Right lobe of liver (tissue), 6 donors: ENCODE measurements at regions not wholly inside any gene's neighbourhood (a gene's known extent, or its start where the extent isn't known, plus 50 kb on each side); places are given as distances from the start of the nearest gene placed in this dataset.
A peak's percentile ranks its signal among the peaks of the same experiment; 100 is the strongest.

Experiments
- ATAC-seq, 4 donors: fragments of 200-7000 bp; cut with Tn5 transposase; one replicate each; pipeline ENCODE4 v1.9.1; 2020; ENCODE audit warnings: mild to moderate bottlenecking in 4 of 4, moderate library complexity in 4 of 4
- DNase-seq, 3 donors: peaks; one replicate each; pipeline ENCODE4 v3.0.0-alpha.2; 2020
- H3K27ac ChIP-seq, 3 donors: fragments of 200-600 bp; one replicate each; pipeline ENCODE4 v1.8.0; 2022
- H3K27me3 ChIP-seq, 2 donors: fragments of 200-600 bp; one replicate each; pipeline ENCODE4 v1.8.0; 2022
- H3K36me3 ChIP-seq, 4 donors: fragments of 200-600 bp; sonication (generic) in 1 of 4; one replicate each; pipeline versions ENCODE4 v1.5.1 to v1.8.0; 2017 to 2022; ENCODE audit warnings: control low read depth in 1 of 4
- H3K4me1 ChIP-seq, 4 donors: fragments of 200-600 bp; sonication (generic) in 1 of 4; one replicate each; pipeline versions ENCODE4 v1.5.1 to v1.8.0; 2017 to 2022; ENCODE audit warnings: control low read depth in 1 of 4
- H3K4me3 ChIP-seq, 3 donors: fragments of 200-600 bp; one replicate each; pipeline ENCODE4 v1.8.0; 2022
- H3K9me3 ChIP-seq, 4 donors: fragments of 200-600 bp; sonication (generic) in 1 of 4; one replicate each; pipeline versions ENCODE4 v1.5.1 to v1.8.0; 2017 to 2022; ENCODE audit warnings: control low read depth in 1 of 4
- POLR2A ChIP-seq: fragments of 450-650 bp; IDR thresholded peaks from one replicate; pipeline ENCODE4 v1.6.1; 2017; ENCODE audit warnings: antibody characterized with exemption, mild to moderate bottlenecking
- WGBS: methylation state at CpG from one replicate; pipeline ENCODE4 v1.1.6; 2018; ENCODE audit warnings: low coverage, low lambda C conversion rate; ENCODE audit not compliant: insufficient coverage; ENCODE audit errors: missing lambda C conversion rate; 5-methylcytosine and 5-hydroxymethylcytosine counted together
- intact Hi-C, 2 donors: fragments of 100-400 bp; cut with DNase I; formaldehyde crosslinking; loops; one replicate each; pipeline versions ENCODE4 v1.11.2 to v1.14.1; 2022
- TF ChIP-seq, protein P1 (sequence below), 4 donors: fragments of 200-600 bp in 3 of 4; fragments of 450-650 bp in 1 of 4; IDR thresholded peaks; one replicate each; pipeline versions ENCODE4 v1.5.1 to v1.8.0; 2016 to 2022; ENCODE audit warnings: antibody characterized with exemption in 4 of 4, mild to moderate bottlenecking in 2 of 4
- donor health status: DM: no; HTN: yes; CAD: no.
- donor health status: DM: no; HTN: no; CAD: no.
- donor health status: DM: no; HTN: no; CAD: no.
- donor health status: DM: no; HTN: yes; CAD: no.
- donor health status: DM: no; HTN: yes; CAD: no.

DNA sequence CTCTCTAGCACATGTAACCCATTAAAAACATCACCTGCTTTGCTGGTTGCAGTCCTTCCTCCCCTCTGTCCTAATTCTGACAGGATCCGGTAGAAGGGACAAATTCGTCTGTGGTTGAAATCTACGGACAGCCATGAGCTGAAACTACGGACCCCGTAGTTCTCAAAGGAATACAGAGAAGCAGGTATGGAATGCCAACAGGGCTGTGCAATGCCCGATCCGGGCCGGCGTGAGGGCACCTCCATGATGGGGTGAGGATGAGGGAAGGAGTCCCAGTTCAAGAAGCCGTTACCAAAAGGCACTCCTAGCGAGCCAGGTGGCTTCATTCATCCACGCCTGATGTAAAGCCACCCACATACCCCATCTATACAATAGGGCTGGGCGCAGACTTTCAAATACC is 160.0 kb upstream of the NSMCE3 start:
- no peak for TF ChIP-seq POLR2A
- TF ChIP-seq, protein P1, sequence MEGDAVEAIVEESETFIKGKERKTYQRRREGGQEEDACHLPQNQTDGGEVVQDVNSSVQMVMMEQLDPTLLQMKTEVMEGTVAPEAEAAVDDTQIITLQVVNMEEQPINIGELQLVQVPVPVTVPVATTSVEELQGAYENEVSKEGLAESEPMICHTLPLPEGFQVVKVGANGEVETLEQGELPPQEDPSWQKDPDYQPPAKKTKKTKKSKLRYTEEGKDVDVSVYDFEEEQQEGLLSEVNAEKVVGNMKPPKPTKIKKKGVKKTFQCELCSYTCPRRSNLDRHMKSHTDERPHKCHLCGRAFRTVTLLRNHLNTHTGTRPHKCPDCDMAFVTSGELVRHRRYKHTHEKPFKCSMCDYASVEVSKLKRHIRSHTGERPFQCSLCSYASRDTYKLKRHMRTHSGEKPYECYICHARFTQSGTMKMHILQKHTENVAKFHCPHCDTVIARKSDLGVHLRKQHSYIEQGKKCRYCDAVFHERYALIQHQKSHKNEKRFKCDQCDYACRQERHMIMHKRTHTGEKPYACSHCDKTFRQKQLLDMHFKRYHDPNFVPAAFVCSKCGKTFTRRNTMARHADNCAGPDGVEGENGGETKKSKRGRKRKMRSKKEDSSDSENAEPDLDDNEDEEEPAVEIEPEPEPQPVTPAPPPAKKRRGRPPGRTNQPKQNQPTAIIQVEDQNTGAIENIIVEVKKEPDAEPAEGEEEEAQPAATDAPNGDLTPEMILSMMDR (IDR thresholded peaks at IDR 0.05): no peak
- H3K27me3 ChIP-seq: peaks cover 0 to 4% of the 10 kb centered on the region in 2 donors
- no peak overlapping the region for H3K4me3 ChIP-seq
- no peak for DNase-seq
- ATAC-seq: no peak
- no peaks in the 10 kb centered on the region for H3K4me1 ChIP-seq
- intact Hi-C loops: no loop called here
- H3K27ac ChIP-seq: no peak overlapping the region
- 71% methylated on average over 3 of the region's 13 CpGs for WGBS
- H3K36me3 ChIP-seq: no peaks in the 10 kb centered on the region
- no peaks in the 10 kb centered on the region for H3K9me3 ChIP-seq

DNA sequence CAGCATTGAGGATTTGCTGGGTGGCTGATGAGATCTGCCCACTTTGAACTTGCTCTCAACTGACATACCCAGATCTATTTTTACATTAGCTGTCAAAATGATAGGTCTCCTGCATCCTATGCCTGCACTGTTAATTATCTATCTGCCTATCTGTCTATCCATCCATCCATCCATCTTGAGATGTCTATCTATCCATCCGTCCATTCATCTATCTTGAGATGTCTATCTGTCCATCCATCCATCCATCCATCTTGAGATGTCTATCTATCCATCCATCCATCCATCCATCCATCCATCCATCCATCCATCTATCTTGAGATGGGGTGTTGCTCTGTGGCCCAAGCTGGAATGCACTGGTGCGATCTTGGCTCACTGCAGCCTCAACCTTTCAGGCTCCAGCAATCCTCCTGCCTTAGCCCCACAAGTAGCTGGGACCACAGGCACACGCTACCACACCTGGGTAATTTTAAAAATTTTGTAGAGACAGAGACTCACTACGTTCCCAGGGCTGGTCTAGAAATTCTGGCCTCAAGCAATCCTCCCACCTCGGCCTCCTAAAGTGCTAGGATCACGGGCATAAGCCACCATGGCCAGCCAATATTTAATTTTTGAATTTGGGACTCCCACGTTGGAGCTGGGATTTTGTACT is 159.4 kb upstream of the NSMCE3 start:
- ATAC-seq (no peak), DNase-seq (no peak)
- H3K4me1 ChIP-seq: no peaks in the 10 kb centered on the region
- TF ChIP-seq, protein P1 (IDR thresholded peaks at IDR 0.05): no peak
- no peak for TF ChIP-seq POLR2A
- no peaks in the 10 kb centered on the region for H3K36me3 ChIP-seq
- 71% methylated on average over 5 of the region's 7 CpGs for WGBS
- peaks cover 0 to 4% of the 10 kb centered on the region in 2 donors for H3K27me3 ChIP-seq
- intact Hi-C loops: no loop called here
- no peaks in the 10 kb centered on the region for H3K9me3 ChIP-seq
- H3K27ac ChIP-seq: no peak overlapping the region
- no peak overlapping the region for H3K4me3 ChIP-seq

DNA sequence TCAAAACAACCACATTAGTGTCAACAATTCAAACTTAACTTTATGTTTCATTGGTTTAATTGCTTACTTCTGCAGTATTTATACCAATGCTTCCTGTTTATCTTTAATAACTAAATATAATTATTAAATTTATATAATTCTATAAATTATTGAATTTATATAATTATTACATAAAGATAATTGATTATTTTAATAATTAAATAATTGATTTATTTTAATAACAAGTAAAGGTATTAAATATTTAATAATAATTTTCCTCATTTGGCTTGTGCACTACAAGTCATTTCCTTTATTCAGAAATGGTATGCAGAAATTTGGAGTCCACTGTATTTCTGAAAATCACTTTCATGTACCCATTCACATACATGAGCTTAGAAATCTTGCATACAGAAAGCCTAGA is 156.2 kb upstream of the NSMCE3 start:
- DNase-seq: no peak
- no peaks in the 10 kb centered on the region for H3K27me3 ChIP-seq
- H3K4me3 ChIP-seq: no peak overlapping the region
- intact Hi-C loops: no loop called here
- TF ChIP-seq, protein P1 (IDR thresholded peaks at IDR 0.05): no peak
- TF ChIP-seq POLR2A: no peak
- no peak for ATAC-seq
- H3K36me3 ChIP-seq: no peaks in the 10 kb centered on the region
- H3K4me1 ChIP-seq: no peaks in the 10 kb centered on the region
- no peaks in the 10 kb centered on the region for H3K9me3 ChIP-seq
- H3K27ac ChIP-seq: no peak overlapping the region

DNA sequence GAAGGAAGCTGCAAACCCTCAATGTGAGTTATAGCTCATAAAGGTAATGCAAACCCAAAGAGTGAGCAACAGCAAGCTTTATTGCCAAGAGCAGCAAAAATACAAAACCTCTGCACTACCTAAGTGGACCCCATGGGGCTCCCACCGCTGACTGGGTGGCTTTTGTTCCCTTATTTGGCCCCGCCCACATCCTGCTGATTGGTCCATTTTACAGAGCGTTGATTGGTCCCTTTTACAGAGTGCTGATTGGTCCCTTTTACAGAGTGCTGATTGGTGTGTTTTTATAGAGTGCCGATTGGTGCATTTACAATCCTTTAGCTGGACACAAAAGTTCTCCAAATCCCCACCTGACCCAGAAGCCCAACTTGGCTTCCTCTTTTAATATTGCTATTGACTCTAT is 154.5 kb upstream of the NSMCE3 start:
- H3K9me3 ChIP-seq: no peaks in the 10 kb centered on the region
- 70% methylated on average over 2 of the region's 4 CpGs for WGBS
- DNase-seq (no peak), ATAC-seq (no peak)
- intact Hi-C loops: no loop called here
- no peak overlapping the region for H3K27ac ChIP-seq
- H3K27me3 ChIP-seq: no peaks in the 10 kb centered on the region
- no peak for TF ChIP-seq POLR2A
- TF ChIP-seq, protein P1 (IDR thresholded peaks at IDR 0.05): no peak
- no peak overlapping the region for H3K4me3 ChIP-seq
- H3K4me1 ChIP-seq: no peaks in the 10 kb centered on the region
- H3K36me3 ChIP-seq: no peaks in the 10 kb centered on the region

DNA sequence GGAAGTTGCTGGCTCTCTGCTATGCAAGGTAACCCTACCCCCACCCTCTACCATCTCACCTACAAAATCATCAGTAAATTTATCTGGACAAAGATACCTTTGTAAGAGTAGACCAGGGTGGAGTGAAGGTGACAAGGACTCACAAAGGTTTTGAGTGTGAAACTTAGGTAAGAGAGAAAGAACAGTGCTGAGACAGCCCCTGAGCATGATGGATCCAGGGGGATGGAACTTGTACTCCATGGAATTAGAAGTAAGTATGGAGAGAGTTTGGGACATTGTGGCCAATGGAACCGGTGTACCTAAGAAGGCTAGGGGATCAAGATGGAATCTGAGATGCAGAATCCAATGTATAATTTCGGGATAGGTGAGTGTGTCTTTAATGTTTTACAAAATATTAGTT is 153.0 kb upstream of the NSMCE3 start:
- TF ChIP-seq POLR2A: no peak
- TF ChIP-seq, protein P1 (IDR thresholded peaks at IDR 0.05): no peak
- Histone ChIP-seq H3K36me3 (no peaks in the 10 kb centered on the region), H3K27ac (no peak overlapping the region), H3K9me3 (no peaks in the 10 kb centered on the region), H3K4me3 (no peak overlapping the region), H3K27me3 (no peaks in the 10 kb centered on the region), H3K4me1 (no peaks in the 10 kb centered on the region)
- ATAC-seq (no peak), DNase-seq (peak in 1 of 3 donors; percentile 6)
- intact Hi-C loops: no loop called here
- WGBS: 50% methylated on average over 1 of the region's 2 CpGs
